ENCODE measurements at regions not wholly inside any gene's neighbourhood (a gene's known extent, or its start where the extent isn't known, plus 50 kb on each side); places are given as distances from the start of the nearest gene placed in this dataset.

GRCh38 chr5:145236983-145237382 lies 598.2 kb downstream of the PRELID2 start:
- TF ChIP-seq TAF1 (IDR thresholded peaks at IDR 0.05; ENCODE audit: borderline replicate concordance, insufficient read depth, low read length) = no peak
- TF ChIP-seq REST (IDR thresholded peaks at IDR 0.05; ENCODE audit: insufficient read depth in 1 of 2, low read depth in 2 of 2, low read length in 2 of 2) = no peak
- TF ChIP-seq POLR2AphosphoS5 (IDR thresholded peaks at IDR 0.05; ENCODE audit: low read depth, low read length) = no peak
- no peak for TF ChIP-seq SIN3A (IDR thresholded peaks at IDR 0.05; ENCODE audit: borderline replicate concordance, insufficient read depth, low read length)
- TF ChIP-seq FOXP2 (optimal IDR thresholded peaks at IDR 0.05; ENCODE audit: borderline replicate concordance, extremely low read depth, extremely low read length, insufficient read depth) = no peak

- TF ChIP-seq TAF1 (IDR thresholded peaks at IDR 0.05; ENCODE audit: borderline replicate concordance, insufficient read depth, low read length) (no peak), REST (IDR thresholded peaks at IDR 0.05; ENCODE audit: insufficient read depth in 1 of 2, low read depth in 2 of 2, low read length in 2 of 2) (no peak), POLR2AphosphoS5 (IDR thresholded peaks at IDR 0.05; ENCODE audit: low read depth, low read length) (no peak), SIN3A (IDR thresholded peaks at IDR 0.05; ENCODE audit: borderline replicate concordance, insufficient read depth, low read length) (no peak), FOXP2 (optimal IDR thresholded peaks at IDR 0.05; ENCODE audit: borderline replicate concordance, extremely low read depth, extremely low read length, insufficient read depth) (no peak)
These were observed 599.0 kb downstream of the PRELID2 start for GRCh38 chr5:145236127-145236526.

GRCh38 chr5:145233461-145233860 lies 601.7 kb downstream of the PRELID2 start:
- TF ChIP-seq REST (IDR thresholded peaks at IDR 0.05; ENCODE audit: insufficient read depth in 1 of 2, low read depth in 2 of 2, low read length in 2 of 2) (no peak), POLR2AphosphoS5 (IDR thresholded peaks at IDR 0.05; ENCODE audit: low read depth, low read length) (no peak), SIN3A (IDR thresholded peaks at IDR 0.05; ENCODE audit: borderline replicate concordance, insufficient read depth, low read length) (no peak), TAF1 (IDR thresholded peaks at IDR 0.05; ENCODE audit: borderline replicate concordance, insufficient read depth, low read length) (no peak), FOXP2 (optimal IDR thresholded peaks at IDR 0.05; ENCODE audit: borderline replicate concordance, extremely low read depth, extremely low read length, insufficient read depth) (no peak)

GRCh38 chr5:145230781-145231180 lies 604.4 kb downstream of the PRELID2 start:
- TF ChIP-seq TAF1 (IDR thresholded peaks at IDR 0.05; ENCODE audit: borderline replicate concordance, insufficient read depth, low read length) = no peak
- TF ChIP-seq REST (IDR thresholded peaks at IDR 0.05; ENCODE audit: insufficient read depth in 1 of 2, low read depth in 2 of 2, low read length in 2 of 2) = no peak
- TF ChIP-seq FOXP2 (optimal IDR thresholded peaks at IDR 0.05; ENCODE audit: borderline replicate concordance, extremely low read depth, extremely low read length, insufficient read depth) = no peak
- no peak for TF ChIP-seq POLR2AphosphoS5 (IDR thresholded peaks at IDR 0.05; ENCODE audit: low read depth, low read length)
- no peak for TF ChIP-seq SIN3A (IDR thresholded peaks at IDR 0.05; ENCODE audit: borderline replicate concordance, insufficient read depth, low read length)

GRCh38 chr5:145228564-145228963 lies 606.6 kb downstream of the PRELID2 start:
- TF ChIP-seq POLR2AphosphoS5 (IDR thresholded peaks at IDR 0.05; ENCODE audit: low read depth, low read length) (no peak), FOXP2 (optimal IDR thresholded peaks at IDR 0.05; ENCODE audit: borderline replicate concordance, extremely low read depth, extremely low read length, insufficient read depth) (no peak), REST (IDR thresholded peaks at IDR 0.05; ENCODE audit: insufficient read depth in 1 of 2, low read depth in 2 of 2, low read length in 2 of 2) (no peak), SIN3A (IDR thresholded peaks at IDR 0.05; ENCODE audit: borderline replicate concordance, insufficient read depth, low read length) (no peak), TAF1 (IDR thresholded peaks at IDR 0.05; ENCODE audit: borderline replicate concordance, insufficient read depth, low read length) (no peak)
